ENCODE measurements at regions not wholly inside any gene's neighbourhood (a gene's known extent, or its start where the extent isn't known, plus 50 kb on each side); places are given as distances from the start of the nearest gene placed in this dataset.

DNA sequence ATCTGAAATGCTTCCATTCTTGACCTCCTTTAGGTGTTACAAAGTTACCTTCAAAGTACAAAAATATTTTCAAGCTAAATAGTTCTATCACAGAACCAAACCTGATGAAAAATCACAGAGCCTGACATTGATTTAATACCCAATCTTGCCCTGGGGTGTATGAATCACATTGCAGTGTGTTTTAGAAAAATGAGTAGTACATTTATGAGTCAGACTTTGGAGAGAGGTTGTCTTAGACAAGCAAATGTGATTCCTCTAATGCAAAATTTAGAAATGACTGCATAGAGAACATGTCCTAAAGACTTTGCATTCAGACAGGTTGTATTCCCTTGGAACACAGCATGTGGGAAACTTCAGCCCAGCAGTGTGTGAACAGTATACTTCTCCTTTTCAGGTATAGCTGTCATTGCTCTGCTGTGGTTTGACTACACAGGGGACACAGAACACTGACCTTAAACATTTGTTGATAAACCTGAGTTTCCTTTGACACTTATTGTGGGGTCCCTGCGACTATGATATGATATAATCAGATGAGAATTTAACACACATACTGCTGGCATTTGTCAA is 972.1 kb downstream of the JRKL start:
- H3K9ac ChIP-seq (ENCODE audit: low read length), result no peak overlapping the region
- no peak overlapping the region for H3K27ac ChIP-seq (ENCODE audit: low read depth, low read length, poor library complexity, severe bottlenecking)
- no peak overlapping the region for H2AFZ ChIP-seq (ENCODE audit: low read length)
- no peaks in the 10 kb centered on the region for H3K36me3 ChIP-seq (ENCODE audit: insufficient read depth, low read length)
- no peaks in the 10 kb centered on the region for H4K20me1 ChIP-seq (ENCODE audit: insufficient read depth, low read length)
- no peaks in the 10 kb centered on the region for H3K9me3 ChIP-seq (ENCODE audit: low read length)
- no peak overlapping the region for H3K4me2 ChIP-seq (ENCODE audit: low read length)
- H3F3A ChIP-seq (ENCODE audit: insufficient read depth, low read length), result no peaks in the 10 kb centered on the region
- H3K79me2 ChIP-seq (ENCODE audit: insufficient read depth, low read length), result no peaks in the 10 kb centered on the region
- H3K4me1 ChIP-seq (ENCODE audit: insufficient read depth, low read length, severe bottlenecking), result no peaks in the 10 kb centered on the region
- H3K9me2 ChIP-seq (ENCODE audit: low read depth, low read length), result no peaks in the 10 kb centered on the region
- H3K4me3 ChIP-seq (ENCODE audit: low read depth, low read length, poor library complexity, severe bottlenecking), result no peak overlapping the region
- no peak for TF ChIP-seq CTCF (IDR thresholded peaks at IDR 0.05; ENCODE audit: low read length)
- TF ChIP-seq EZH2 (IDR thresholded peaks at IDR 0.05; ENCODE audit: borderline replicate concordance, low read length), result no peak
- no peaks in the 10 kb centered on the region for H3K27me3 ChIP-seq (ENCODE audit: insufficient read depth, low read length)

GRCh38 chr11:97363331-97363730 is 973.5 kb downstream of the JRKL start:
- no peaks in the 10 kb centered on the region for H3F3A ChIP-seq (ENCODE audit: insufficient read depth, low read length)
- no peaks in the 10 kb centered on the region for H3K4me1 ChIP-seq (ENCODE audit: insufficient read depth, low read length, severe bottlenecking)
- no peak overlapping the region for H3K9ac ChIP-seq (ENCODE audit: low read length)
- no peaks in the 10 kb centered on the region for H3K79me2 ChIP-seq (ENCODE audit: insufficient read depth, low read length)
- no peaks in the 10 kb centered on the region for H3K36me3 ChIP-seq (ENCODE audit: insufficient read depth, low read length)
- TF ChIP-seq EZH2 (IDR thresholded peaks at IDR 0.05; ENCODE audit: borderline replicate concordance, low read length) (no peak), CTCF (IDR thresholded peaks at IDR 0.05; ENCODE audit: low read length) (no peak)
- no peaks in the 10 kb centered on the region for H3K9me2 ChIP-seq (ENCODE audit: low read depth, low read length)
- H3K27ac ChIP-seq (ENCODE audit: low read depth, low read length, poor library complexity, severe bottlenecking), result no peak overlapping the region
- no peaks in the 10 kb centered on the region for H3K9me3 ChIP-seq (ENCODE audit: low read length)
- no peaks in the 10 kb centered on the region for H4K20me1 ChIP-seq (ENCODE audit: insufficient read depth, low read length)
- no peak overlapping the region for H3K4me2 ChIP-seq (ENCODE audit: low read length)
- H2AFZ ChIP-seq (ENCODE audit: low read length), result no peak overlapping the region
- H3K4me3 ChIP-seq (ENCODE audit: low read depth, low read length, poor library complexity, severe bottlenecking), result no peak overlapping the region
- H3K27me3 ChIP-seq (ENCODE audit: insufficient read depth, low read length), result no peaks in the 10 kb centered on the region

- TF ChIP-seq EZH2 (IDR thresholded peaks at IDR 0.05; ENCODE audit: borderline replicate concordance, low read length), result no peak
- no peak for TF ChIP-seq CTCF (IDR thresholded peaks at IDR 0.05; ENCODE audit: low read length)
- H3K4me2 ChIP-seq (ENCODE audit: low read length), result no peak overlapping the region
- H3K9me3 ChIP-seq (ENCODE audit: low read length), result no peaks in the 10 kb centered on the region
- H3K9ac ChIP-seq (ENCODE audit: low read length), result no peak overlapping the region
- no peaks in the 10 kb centered on the region for H4K20me1 ChIP-seq (ENCODE audit: insufficient read depth, low read length)
- H3K4me3 ChIP-seq (ENCODE audit: low read depth, low read length, poor library complexity, severe bottlenecking), result no peak overlapping the region
- no peaks in the 10 kb centered on the region for H3K79me2 ChIP-seq (ENCODE audit: insufficient read depth, low read length)
- no peaks in the 10 kb centered on the region for H3F3A ChIP-seq (ENCODE audit: insufficient read depth, low read length)
- H3K27me3 ChIP-seq (ENCODE audit: insufficient read depth, low read length), result no peaks in the 10 kb centered on the region
- no peaks in the 10 kb centered on the region for H3K4me1 ChIP-seq (ENCODE audit: insufficient read depth, low read length, severe bottlenecking)
- H3K9me2 ChIP-seq (ENCODE audit: low read depth, low read length), result no peaks in the 10 kb centered on the region
- no peaks in the 10 kb centered on the region for H3K36me3 ChIP-seq (ENCODE audit: insufficient read depth, low read length)
- no peak overlapping the region for H3K27ac ChIP-seq (ENCODE audit: low read depth, low read length, poor library complexity, severe bottlenecking)
- H2AFZ ChIP-seq (ENCODE audit: low read length), result no peak overlapping the region
Observed at GRCh38 chr11:97364047-97364446, 974.2 kb downstream of the JRKL start.
